IPS-NIHi11 (cell line): ENCODE measurements at regions not wholly inside any gene's neighbourhood (a gene's known extent, or its start where the extent isn't known, plus 50 kb on each side); places are given as distances from the start of the nearest gene placed in this dataset.

Source experiments
- DNase-seq: peaks from one replicate; pipeline ENCODE4 v3.0.0; 2012; ENCODE audit warnings: mixed read lengths, low spot score

- no peak for DNase-seq
These were observed 136.3 kb upstream of the MLIP start for GRCh38 chr6:53974941-53975340.

DNA sequence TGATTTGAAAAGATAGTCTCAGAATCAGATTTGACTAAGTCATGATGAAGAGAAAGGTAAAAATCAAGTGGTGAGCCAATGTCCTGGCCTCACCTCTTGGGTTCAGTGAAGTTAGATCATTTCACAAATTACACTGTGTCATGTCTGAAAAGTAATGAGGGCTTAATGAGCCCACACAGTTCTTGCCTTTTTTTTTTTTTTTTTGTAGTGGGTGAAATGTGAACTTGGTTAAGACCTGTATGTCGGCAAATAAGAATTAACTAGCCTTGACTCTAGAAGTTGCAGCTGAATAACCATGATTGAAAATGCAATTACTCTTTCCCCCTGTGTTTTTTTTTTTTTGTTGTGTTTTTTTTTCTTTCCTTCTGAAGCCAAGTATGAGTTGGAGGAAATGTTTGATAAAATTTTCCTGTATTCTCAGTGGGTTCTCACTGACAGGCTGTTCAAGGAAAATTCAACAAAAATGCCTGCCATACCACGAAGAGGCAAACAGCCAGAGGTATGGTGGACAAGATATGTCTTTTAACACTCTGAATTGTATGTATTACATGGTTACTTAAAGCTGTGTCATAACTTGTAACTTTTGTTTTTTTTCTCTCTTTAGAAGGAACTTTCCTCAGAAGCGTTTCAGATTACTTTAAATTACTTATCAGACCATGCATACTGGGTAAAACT, 135.2 kb upstream of the MLIP start:
- no peak for DNase-seq

- DNase-seq: no peak
These were observed 133.7 kb upstream of the MLIP start for GRCh38 chr6:53977551-53977950.

DNA sequence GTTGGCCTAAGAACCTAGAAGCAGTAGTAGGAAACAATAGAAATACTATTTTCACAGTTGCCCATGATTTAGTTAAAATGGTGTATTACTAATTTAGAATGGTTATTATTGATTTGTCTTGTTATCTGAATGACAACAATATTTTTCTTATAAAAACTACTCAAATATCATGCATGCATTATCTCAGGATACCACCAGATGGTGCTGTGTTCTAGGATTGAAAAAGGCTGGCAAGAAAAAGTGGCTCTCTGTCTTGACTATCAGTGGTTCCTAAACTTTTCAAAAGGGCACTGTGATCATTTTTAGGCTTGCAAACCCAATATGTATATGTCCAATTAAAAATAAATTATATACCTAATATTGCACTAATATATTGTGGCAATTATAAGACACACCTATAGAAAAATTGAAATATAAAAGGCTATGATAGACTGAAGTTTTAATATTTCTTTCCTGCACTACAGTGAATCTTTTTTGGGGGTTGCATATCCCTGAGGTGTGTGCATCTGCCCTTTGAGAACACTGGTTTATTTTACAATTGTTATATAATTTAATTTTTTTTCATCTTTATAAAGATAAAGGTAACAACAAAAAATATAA, 131.7 kb upstream of the MLIP start:
- peak; percentile 54 for DNase-seq

GRCh38 chr6:53982366-53983050, 128.7 kb upstream of the MLIP start:
- DNase-seq: no peak

- no peak for DNase-seq
These were observed 127.9 kb upstream of the MLIP start for GRCh38 chr6:53983301-53983700.

GRCh38 chr6:53984163-53984562, 127.1 kb upstream of the MLIP start:
- DNase-seq: no peak

- no peak for DNase-seq
These were observed 126.7 kb upstream of the MLIP start for GRCh38 chr6:53984581-53984980.

GRCh38 chr6:53985366-53985765, 125.9 kb upstream of the MLIP start:
- DNase-seq: no peak

GRCh38 chr6:53986165-53986720, 125.0 kb upstream of the MLIP start:
- DNase-seq: peak; percentile 39

GRCh38 chr6:53986721-53987521, 124.3 kb upstream of the MLIP start:
- DNase-seq: no peak

DNA sequence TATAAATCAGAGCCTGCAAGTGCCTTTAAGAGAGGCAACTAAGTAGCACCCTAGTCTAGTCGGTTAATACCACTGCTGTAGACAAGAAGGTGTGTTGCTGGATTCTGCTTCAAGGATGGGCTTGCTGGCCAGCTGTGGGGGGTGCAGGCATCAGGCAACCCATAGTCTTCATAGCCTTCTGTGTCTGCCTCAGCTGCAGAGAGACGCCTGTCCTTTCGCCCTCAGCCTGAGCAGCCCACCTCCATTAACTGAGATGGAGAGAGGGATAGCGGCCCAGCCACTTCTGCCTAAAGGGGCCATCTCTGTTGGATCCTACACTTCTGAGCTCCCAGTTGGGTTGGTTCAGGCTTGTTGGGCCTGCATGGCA, 123.7 kb upstream of the MLIP start:
- no peak for DNase-seq

GRCh38 chr6:53989504-53989903, 121.7 kb upstream of the MLIP start:
- no peak for DNase-seq

DNA sequence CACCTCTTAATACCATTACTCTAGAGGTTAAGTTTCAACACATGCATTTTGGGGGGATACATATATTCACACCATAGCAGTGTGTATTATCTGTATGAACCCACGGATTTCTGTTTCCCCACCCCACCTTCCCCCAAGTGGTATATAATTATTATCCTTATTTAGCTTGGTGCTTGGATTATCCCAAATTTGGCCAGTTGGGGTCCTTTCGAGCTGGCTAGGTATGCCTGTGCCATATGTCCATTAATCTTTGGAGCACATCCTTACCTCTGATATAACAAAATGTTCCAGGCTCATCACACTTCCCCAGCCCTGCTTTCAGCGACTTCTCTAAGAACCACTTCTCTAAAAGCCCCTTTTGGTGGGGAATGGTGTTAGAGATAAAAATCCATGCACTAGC, 118.7 kb upstream of the MLIP start:
- no peak for DNase-seq

DNA sequence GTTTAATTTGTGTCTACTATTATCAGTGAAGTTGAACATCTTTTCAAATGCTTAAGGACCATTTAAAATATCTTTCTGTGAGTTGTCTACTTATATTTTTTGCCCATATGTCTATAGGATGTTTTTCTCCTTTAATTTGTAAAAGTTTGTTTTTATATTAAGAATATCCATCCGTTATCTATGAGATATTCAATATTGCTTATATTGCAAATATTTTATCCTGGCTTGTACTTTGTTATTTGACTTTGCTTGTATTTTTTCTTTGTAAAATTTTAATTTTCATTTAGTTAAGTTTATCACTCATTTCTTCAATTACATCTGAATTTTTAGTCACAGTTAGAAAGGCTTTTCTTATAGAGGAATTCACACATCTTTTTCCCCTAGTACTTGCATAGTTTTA, 117.0 kb upstream of the MLIP start:
- DNase-seq: no peak

- no peak for DNase-seq
These were observed 115.3 kb upstream of the MLIP start for GRCh38 chr6:53995935-53996334.

DNA sequence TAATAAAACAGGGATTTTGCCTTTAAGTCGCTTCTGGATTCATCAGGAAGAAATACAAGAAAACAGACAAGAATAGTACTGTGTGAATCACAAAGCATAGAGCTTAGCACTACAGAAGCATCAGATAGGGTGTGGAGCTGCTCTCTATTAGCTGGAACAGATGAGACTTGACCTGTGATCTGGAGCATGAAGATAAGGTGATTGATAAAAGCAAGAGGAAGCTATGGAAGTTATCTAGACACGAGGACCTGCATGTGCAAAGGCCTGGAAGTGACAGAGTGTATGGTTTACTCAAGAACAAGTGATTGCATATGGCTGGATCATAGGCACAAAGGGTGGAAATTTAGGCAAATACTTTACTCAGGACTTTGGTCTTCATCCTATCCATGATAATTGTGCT, 112.9 kb upstream of the MLIP start:
- no peak for DNase-seq

- DNase-seq: no peak
These were observed 112.0 kb upstream of the MLIP start for GRCh38 chr6:53999088-53999755.

GRCh38 chr6:54002116-54002515, 109.1 kb upstream of the MLIP start:
- no peak for DNase-seq

DNA sequence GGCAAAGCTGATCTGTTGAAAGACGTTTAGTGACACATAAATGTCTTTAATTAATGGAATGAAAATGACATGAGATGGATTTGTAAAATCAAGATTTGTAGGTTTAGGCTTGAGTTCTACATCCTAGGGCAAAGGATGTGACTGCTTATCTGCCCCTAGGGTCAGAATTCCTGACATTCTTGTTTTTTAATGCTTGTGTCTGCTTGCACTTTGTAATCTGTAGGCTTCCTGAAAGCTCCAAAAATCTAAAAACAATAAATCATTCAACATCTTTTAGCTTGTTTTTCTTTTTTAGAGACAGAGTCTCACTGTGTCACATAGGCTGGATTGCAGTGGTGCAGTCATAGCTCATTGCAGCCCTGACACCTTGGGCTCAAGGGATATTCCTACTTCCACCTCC, 107.9 kb upstream of the MLIP start:
- DNase-seq: no peak

- DNase-seq: no peak
These were observed 102.7 kb upstream of the MLIP start for GRCh38 chr6:54008589-54008988.

DNA sequence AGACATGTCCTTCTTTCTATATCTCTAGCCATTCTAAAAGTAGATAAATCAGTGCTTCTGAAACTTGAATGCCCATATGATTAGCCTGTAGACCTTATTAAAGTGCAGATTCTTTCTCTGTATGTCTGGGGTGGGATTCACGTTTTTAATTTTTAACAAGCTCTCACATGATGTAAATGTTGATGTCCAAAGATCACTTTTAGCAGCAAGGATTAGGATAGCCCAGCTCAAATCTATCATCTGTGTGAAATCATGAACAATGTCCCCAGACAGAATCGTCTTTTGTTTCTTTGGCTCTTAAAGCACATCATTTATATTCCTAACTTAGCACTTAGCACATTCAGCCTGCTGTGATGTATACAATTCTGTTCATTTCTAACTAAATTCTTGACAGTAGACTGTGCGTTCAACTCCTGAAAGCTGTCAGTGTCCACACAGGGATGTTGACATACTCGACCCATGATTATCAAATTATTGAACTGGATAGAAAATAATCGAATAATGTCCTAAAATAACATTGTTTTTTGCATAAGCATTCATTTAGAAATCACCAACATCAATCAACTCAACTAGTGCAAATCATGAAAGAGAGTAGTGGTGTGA, 102.1 kb upstream of the MLIP start:
- no peak for DNase-seq
